GM12891 (cell line): ENCODE measurements at regions not wholly inside any gene's neighbourhood (a gene's known extent, or its start where the extent isn't known, plus 50 kb on each side); places are given as distances from the start of the nearest gene placed in this dataset.

Source experiments
- PAX5 ChIP-seq: IDR thresholded peaks from 2 replicates; pipeline ENCODE4 v1.6.1; 2011; ENCODE audit warnings: low read length, moderate library complexity, mild to moderate bottlenecking; ENCODE audit not compliant: insufficient read depth, severe bottlenecking
- POLR2A ChIP-seq: IDR thresholded peaks from 2 replicates; pipeline ENCODE4 v1.6.1; 2011; ENCODE audit warnings: low read depth, low read length, control low read depth
- POLR2AphosphoS5 ChIP-seq: IDR thresholded peaks from 2 replicates; pipeline ENCODE4 v1.6.1; 2011; ENCODE audit warnings: low read depth, low read length, control low read depth
- SPI1 ChIP-seq: IDR thresholded peaks from 2 replicates; pipeline ENCODE4 v1.6.1; 2011; ENCODE audit warnings: low read depth, low read length, control low read depth

GRCh38 chr4:180717451-180718033, 1525.7 kb upstream of the TENM3 start:
- TF ChIP-seq POLR2AphosphoS5: no peak
- no peak for TF ChIP-seq PAX5
- no peak for TF ChIP-seq POLR2A
- TF ChIP-seq SPI1: no peak
